GM23248 (cell line): ENCODE measurements at regions not wholly inside any gene's neighbourhood (a gene's known extent, or its start where the extent isn't known, plus 50 kb on each side); places are given as distances from the start of the nearest gene placed in this dataset.

ENCODE experiments used
- EZH2 ChIP-seq: fragments of 200-600 bp; sonication (generic); IDR thresholded peaks from 2 replicates; pipeline ENCODE4 v1.6.1; 2018; ENCODE audit warnings: antibody characterized with exemption, mild to moderate bottlenecking; ENCODE audit not compliant: insufficient read depth, poor library complexity, severe bottlenecking
- EZH2phosphoT487 ChIP-seq: fragments of 200-600 bp; sonication (generic); IDR thresholded peaks from 2 replicates; pipeline ENCODE4 v1.6.1; 2018; ENCODE audit warnings: antibody characterized with exemption, moderate library complexity, mild to moderate bottlenecking, low read depth; ENCODE audit not compliant: insufficient read depth

- TF ChIP-seq EZH2phosphoT487 (no peak), EZH2 (no peak)
Observed at GRCh38 chr4:140240237-140240636, 86.3 kb upstream of the MAML3 start.
